NB4 (cell line): ENCODE measurements at regions not wholly inside any gene's neighbourhood (a gene's known extent, or its start where the extent isn't known, plus 50 kb on each side); places are given as distances from the start of the nearest gene placed in this dataset.

Experiments used
- MYC ChIP-seq: IDR thresholded peaks from 2 replicates; pipeline ENCODE4 v1.6.1; 2011; ENCODE audit warnings: low read depth, low read length
- POLR2A ChIP-seq: IDR thresholded peaks from 2 replicates; pipeline ENCODE4 v1.6.1; 2011; ENCODE audit warnings: mild to moderate bottlenecking; ENCODE audit not compliant: insufficient read length; ENCODE audit errors: extremely low read depth
- TF ChIP-seq, protein P1 (sequence below): IDR thresholded peaks from one replicate; pipeline ENCODE4 v1.5.1; 2012; ENCODE audit warnings: low read depth, low read length
- TF ChIP-seq, protein P2 (sequence below): IDR thresholded peaks from 2 replicates; pipeline ENCODE4 v1.6.1; 2011; ENCODE audit warnings: low read depth, low read length

DNA sequence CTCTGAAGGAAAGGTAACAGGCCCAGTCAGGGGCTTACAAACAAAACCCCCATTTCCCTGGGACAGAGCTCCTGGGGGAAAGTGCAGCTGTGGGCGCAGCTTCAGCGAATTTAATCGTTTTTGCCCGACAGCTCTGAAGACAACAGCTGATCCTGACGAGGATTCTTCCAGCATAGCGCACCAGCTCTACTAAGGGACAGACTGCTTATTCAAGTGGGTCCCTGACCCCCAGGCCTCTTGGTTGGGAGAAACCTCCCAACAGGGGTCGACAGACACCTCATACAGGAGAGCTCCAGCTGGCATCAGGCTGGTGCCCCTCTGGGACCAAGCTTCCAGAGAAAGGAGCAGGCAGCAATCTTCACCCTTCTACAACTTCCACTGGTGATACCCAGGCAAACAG lies 486.7 kb downstream of the PRR32 start:
- TF ChIP-seq, protein P1, sequence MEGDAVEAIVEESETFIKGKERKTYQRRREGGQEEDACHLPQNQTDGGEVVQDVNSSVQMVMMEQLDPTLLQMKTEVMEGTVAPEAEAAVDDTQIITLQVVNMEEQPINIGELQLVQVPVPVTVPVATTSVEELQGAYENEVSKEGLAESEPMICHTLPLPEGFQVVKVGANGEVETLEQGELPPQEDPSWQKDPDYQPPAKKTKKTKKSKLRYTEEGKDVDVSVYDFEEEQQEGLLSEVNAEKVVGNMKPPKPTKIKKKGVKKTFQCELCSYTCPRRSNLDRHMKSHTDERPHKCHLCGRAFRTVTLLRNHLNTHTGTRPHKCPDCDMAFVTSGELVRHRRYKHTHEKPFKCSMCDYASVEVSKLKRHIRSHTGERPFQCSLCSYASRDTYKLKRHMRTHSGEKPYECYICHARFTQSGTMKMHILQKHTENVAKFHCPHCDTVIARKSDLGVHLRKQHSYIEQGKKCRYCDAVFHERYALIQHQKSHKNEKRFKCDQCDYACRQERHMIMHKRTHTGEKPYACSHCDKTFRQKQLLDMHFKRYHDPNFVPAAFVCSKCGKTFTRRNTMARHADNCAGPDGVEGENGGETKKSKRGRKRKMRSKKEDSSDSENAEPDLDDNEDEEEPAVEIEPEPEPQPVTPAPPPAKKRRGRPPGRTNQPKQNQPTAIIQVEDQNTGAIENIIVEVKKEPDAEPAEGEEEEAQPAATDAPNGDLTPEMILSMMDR, result no peak
- no peak for TF ChIP-seq POLR2A
- TF ChIP-seq, protein P2, sequence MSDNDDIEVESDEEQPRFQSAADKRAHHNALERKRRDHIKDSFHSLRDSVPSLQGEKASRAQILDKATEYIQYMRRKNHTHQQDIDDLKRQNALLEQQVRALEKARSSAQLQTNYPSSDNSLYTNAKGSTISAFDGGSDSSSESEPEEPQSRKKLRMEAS, result no peak
- no peak for TF ChIP-seq MYC
